SK-N-SH (cell line): ENCODE measurements at regions not wholly inside any gene's neighbourhood (a gene's known extent, or its start where the extent isn't known, plus 50 kb on each side); places are given as distances from the start of the nearest gene placed in this dataset.

Experiments
- CTCF ChIA-PET: fragments of 300-600, 350-600 bp; formaldehyde crosslinking; extraction: SDS; loops from one replicate; lab custom pipeline; 2021; lab: Yijun Ruan, JAX
- POLR2A ChIA-PET: fragments of 350-600 bp; sonication (Branson Sonifier 250); formaldehyde crosslinking; extraction: SDS; loops from one replicate; lab custom pipeline; 2020; ENCODE audit warnings: antibody characterized with exemption, inconsistent platforms; lab: Yijun Ruan, JAX
- DNase-seq: peaks from one replicate; pipeline ENCODE4 v3.0.0; 2012
- H2AFZ ChIP-seq: fragments of 200-600 bp; sonication (generic); 2 replicates; pipeline ENCODE4 v1.8.1; 2016; ENCODE audit warnings: antibody characterized with exemption, mild to moderate bottlenecking, low read depth
- H3F3A ChIP-seq: fragments of 200-600 bp; sonication (generic); replicated peaks from 2 replicates; pipeline ENCODE3; 2016; ENCODE audit warnings: antibody characterized with exemption, mild to moderate bottlenecking; ENCODE audit not compliant: insufficient read depth
- H3K27ac ChIP-seq, 2 experiments: fragments of 200-500 bp in 1 of 2; fragments of 200-600 bp in 1 of 2; sonication (Bioruptor generic) in 1 of 2; sonication (generic), shearing (Covaris generic) in 1 of 2; 2 replicates each; pipeline versions ENCODE4 v1.5.1 to v1.6.1; 2014 to 2016; ENCODE audit warnings: low read depth in 2 of 2, inconsistent platforms in 1 of 2, low read length in 1 of 2, mild to moderate bottlenecking in 1 of 2, mixed read lengths in 1 of 2
- H3K27me3 ChIP-seq: fragments of 200-600 bp; sonication (generic), shearing (Covaris generic); 2 replicates; pipeline ENCODE4 v1.6.1; 2016; ENCODE audit warnings: mixed run types; ENCODE audit not compliant: insufficient read depth
- H3K36me3 ChIP-seq, 2 experiments: fragments of 200-500 bp in 1 of 2; fragments of 200-600 bp in 1 of 2; sonication (Bioruptor generic) in 1 of 2; sonication (generic) in 1 of 2; replicated peaks in 1 of 2; 2 replicates each; pipeline versions ENCODE3 to v1.5.1; 2014 to 2016; ENCODE audit warnings: low read length in 1 of 2, mild to moderate bottlenecking in 1 of 2; ENCODE audit not compliant: insufficient read depth in 2 of 2, control insufficient read depth in 1 of 2
- H3K4me1 ChIP-seq, 2 experiments: fragments of 200-500 bp in 1 of 2; fragments of 200-600 bp in 1 of 2; sonication (Bioruptor generic) in 1 of 2; sonication (generic), shearing (Covaris generic) in 1 of 2; 2 replicates each; pipeline versions ENCODE4 v1.5.1 to v1.6.1; 2014 to 2016; ENCODE audit warnings: low read depth in 1 of 2, low read length in 1 of 2, mixed run types in 1 of 2; ENCODE audit not compliant: insufficient read depth in 2 of 2, control insufficient read depth in 1 of 2
- H3K4me2 ChIP-seq: fragments of 200-600 bp; sonication (generic), shearing (Covaris generic); 2 replicates; pipeline ENCODE4 v1.6.1; 2017; ENCODE audit warnings: mixed run types
- H3K4me3 ChIP-seq, 2 experiments: fragments of 200-500 bp in 1 of 2; fragments of 200-600 bp in 1 of 2; sonication (Bioruptor generic) in 1 of 2; sonication (generic), shearing (Covaris generic) in 1 of 2; 2 replicates each; pipeline versions ENCODE4 v1.5.1 to v1.8.1; 2014 to 2016; ENCODE audit warnings: low read depth in 2 of 2, inconsistent platforms in 1 of 2, low read length in 1 of 2, mild to moderate bottlenecking in 1 of 2, mixed read lengths in 1 of 2, moderate library complexity in 1 of 2
- H3K79me2 ChIP-seq: fragments of 200-600 bp; sonication (generic); 2 replicates; pipeline ENCODE4 v1.8.1; 2017; ENCODE audit warnings: mild to moderate bottlenecking; ENCODE audit not compliant: insufficient read depth
- H3K9ac ChIP-seq: fragments of 200-600 bp; sonication (generic); 2 replicates; pipeline ENCODE4 v1.6.1; 2017; ENCODE audit warnings: mixed run types
- H3K9me2 ChIP-seq: fragments of 200-600 bp; sonication (generic); 2 replicates; pipeline ENCODE4 v1.6.1; 2017; ENCODE audit warnings: mixed run types
- H3K9me3 ChIP-seq: fragments of 200-600 bp; sonication (generic); 2 replicates; pipeline ENCODE4 v1.6.1; 2017; ENCODE audit warnings: mixed run types, mild to moderate bottlenecking, moderate library complexity
- H4K20me1 ChIP-seq: fragments of 200-600 bp; sonication (generic); 2 replicates; pipeline ENCODE4 v1.6.1; 2017; ENCODE audit warnings: mild to moderate bottlenecking, mixed run types; ENCODE audit not compliant: insufficient read depth
- CHD2 ChIP-seq: fragments of 150-350 bp; IDR thresholded peaks from 2 replicates; pipeline ENCODE4 v1.6.1; 2018; ENCODE audit warnings: low read length; ENCODE audit not compliant: partially characterized antibody
- ELF1 ChIP-seq: IDR thresholded peaks from 2 replicates; pipeline ENCODE4 v1.4.0; 2012
- EZH2phosphoT487 ChIP-seq: fragments of 200-600 bp; sonication (generic); IDR thresholded peaks from 2 replicates; pipeline ENCODE4 v1.6.1; 2017; ENCODE audit warnings: low read depth, mixed run types, mild to moderate bottlenecking, antibody characterized with exemption, moderate library complexity, borderline replicate concordance
- FOSL2 ChIP-seq: IDR thresholded peaks from 2 replicates; pipeline ENCODE4 v1.4.0; 2012; ENCODE audit warnings: low read depth, mild to moderate bottlenecking, moderate library complexity, borderline replicate concordance
- FOXJ3 ChIP-seq: sonication (generic); formaldehyde crosslinking; IDR thresholded peaks from 2 replicates; pipeline ENCODE4 v1.5.1; 2020; ENCODE audit warnings: mild to moderate bottlenecking, missing genetic modification reagents
- FOXM1 ChIP-seq: IDR thresholded peaks from 2 replicates; pipeline ENCODE4 v1.4.0; 2012; ENCODE audit warnings: low read depth, mild to moderate bottlenecking
- MXI1 ChIP-seq: IDR thresholded peaks from 2 replicates; pipeline ENCODE4 v1.6.1; 2012; ENCODE audit warnings: mild to moderate bottlenecking, low read depth, low read length, improper control_type of control experiment
- NFIC ChIP-seq: IDR thresholded peaks from 2 replicates; pipeline ENCODE4 v1.4.0; 2012; ENCODE audit warnings: borderline replicate concordance
- SMC3 ChIP-seq: IDR thresholded peaks from 2 replicates; pipeline ENCODE4 v1.6.1; 2012; ENCODE audit warnings: low read depth, low read length, improper control_type of control experiment
- YY1 ChIP-seq: IDR thresholded peaks from 2 replicates; pipeline ENCODE4 v1.4.0; 2012; ENCODE audit warnings: low read depth, mild to moderate bottlenecking
- WGBS: methylation state at CpG from one replicate; pipeline ENCODE4 v1.1.6; 2017; ENCODE audit warnings: low lambda C conversion rate; 5-methylcytosine and 5-hydroxymethylcytosine counted together
- TF ChIP-seq, protein P1 (sequence below): IDR thresholded peaks from 2 replicates; pipeline ENCODE4 v1.4.0; 2012; ENCODE audit warnings: low read depth, borderline replicate concordance
- TF ChIP-seq, protein P2 (sequence below): fragments of 150-350 bp; IDR thresholded peaks from 2 replicates; pipeline ENCODE4 v1.6.1; 2016; ENCODE audit warnings: mild to moderate bottlenecking, low read depth, low read length
- TF ChIP-seq, protein P3 (sequence below): fragments of 150-350 bp; IDR thresholded peaks from 2 replicates; pipeline ENCODE4 v1.6.1; 2017; ENCODE audit warnings: antibody characterized with exemption, low read length, low read depth, borderline replicate concordance
- TF ChIP-seq, protein P4 (sequence below): IDR thresholded peaks from 2 replicates; pipeline ENCODE4; 2012
- TF ChIP-seq, protein P5 (sequence below): IDR thresholded peaks from 2 replicates; pipeline ENCODE4 v1.4.0; 2012; ENCODE audit warnings: low read depth, borderline replicate concordance
- TF ChIP-seq, protein P6 (sequence below): IDR thresholded peaks from 2 replicates; pipeline ENCODE4 v1.4.0; 2012; ENCODE audit warnings: low read depth
- TF ChIP-seq, protein P7 (sequence below): IDR thresholded peaks from 2 replicates; pipeline ENCODE4 v1.6.1; 2012; ENCODE audit warnings: mild to moderate bottlenecking, low read depth, low read length, moderate library complexity

DNA sequence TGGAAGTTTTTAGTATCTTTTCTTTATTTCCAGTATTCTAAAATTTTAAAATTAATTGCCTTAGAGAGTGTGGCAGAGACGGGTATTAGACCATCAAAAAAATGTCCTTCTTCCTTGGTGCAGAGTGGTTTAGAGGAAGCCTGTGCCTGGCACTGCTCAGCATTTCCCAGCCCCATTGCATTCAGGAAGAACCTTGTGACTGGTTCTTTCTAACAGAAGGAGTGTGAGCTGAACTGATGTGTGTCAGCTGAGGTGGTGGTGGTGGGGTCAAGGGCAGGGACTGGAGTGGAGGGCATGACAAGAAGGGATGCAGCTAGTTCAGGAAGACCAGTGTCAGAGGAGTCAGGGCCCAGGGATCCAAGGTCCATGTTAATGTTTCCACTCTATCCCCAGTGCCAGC is 58.7 kb upstream of the FDX1 start:
- ChIA-PET CTCF (no interaction called here), POLR2A (no interaction called here)
- Histone ChIP-seq H3K4me1 (peaks cover 0 to 16% of the 10 kb centered on the region in 2 experiments; a peak in 1 of 4 replicates), H3K79me2 (no peaks in the 10 kb centered on the region), H3K27me3 (no peaks in the 10 kb centered on the region), H3K36me3 (no peaks in the 10 kb centered on the region), H3K4me2 (no peak overlapping the region), H3K27ac (no peak overlapping the region), H2AFZ (no peak overlapping the region), H3K9me3 (no peaks in the 10 kb centered on the region), H3F3A (peaks cover 3% of the 10 kb centered on the region), H4K20me1 (no peaks in the 10 kb centered on the region), H3K9me2 (no peaks in the 10 kb centered on the region), H3K4me3 (no peak overlapping the region), H3K9ac (no peak overlapping the region)
- DNase-seq, result no peak
- TF ChIP-seq FOXJ3 (CRISPR knock-in tag) (no peak), FOSL2 (no peak), FOXM1 (no peak), EZH2phosphoT487 (no peak), CHD2 (no peak), ELF1 (no peak), SMC3 (no peak), YY1 (no peak), NFIC (no peak), MXI1 (no peak)
- TF ChIP-seq, protein P1, sequence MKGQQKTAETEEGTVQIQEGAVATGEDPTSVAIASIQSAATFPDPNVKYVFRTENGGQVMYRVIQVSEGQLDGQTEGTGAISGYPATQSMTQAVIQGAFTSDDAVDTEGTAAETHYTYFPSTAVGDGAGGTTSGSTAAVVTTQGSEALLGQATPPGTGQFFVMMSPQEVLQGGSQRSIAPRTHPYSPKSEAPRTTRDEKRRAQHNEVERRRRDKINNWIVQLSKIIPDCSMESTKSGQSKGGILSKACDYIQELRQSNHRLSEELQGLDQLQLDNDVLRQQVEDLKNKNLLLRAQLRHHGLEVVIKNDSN, result no peak
- TF ChIP-seq, protein P2, sequence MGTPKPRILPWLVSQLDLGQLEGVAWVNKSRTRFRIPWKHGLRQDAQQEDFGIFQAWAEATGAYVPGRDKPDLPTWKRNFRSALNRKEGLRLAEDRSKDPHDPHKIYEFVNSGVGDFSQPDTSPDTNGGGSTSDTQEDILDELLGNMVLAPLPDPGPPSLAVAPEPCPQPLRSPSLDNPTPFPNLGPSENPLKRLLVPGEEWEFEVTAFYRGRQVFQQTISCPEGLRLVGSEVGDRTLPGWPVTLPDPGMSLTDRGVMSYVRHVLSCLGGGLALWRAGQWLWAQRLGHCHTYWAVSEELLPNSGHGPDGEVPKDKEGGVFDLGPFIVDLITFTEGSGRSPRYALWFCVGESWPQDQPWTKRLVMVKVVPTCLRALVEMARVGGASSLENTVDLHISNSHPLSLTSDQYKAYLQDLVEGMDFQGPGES, result no peak
- TF ChIP-seq, protein P3, sequence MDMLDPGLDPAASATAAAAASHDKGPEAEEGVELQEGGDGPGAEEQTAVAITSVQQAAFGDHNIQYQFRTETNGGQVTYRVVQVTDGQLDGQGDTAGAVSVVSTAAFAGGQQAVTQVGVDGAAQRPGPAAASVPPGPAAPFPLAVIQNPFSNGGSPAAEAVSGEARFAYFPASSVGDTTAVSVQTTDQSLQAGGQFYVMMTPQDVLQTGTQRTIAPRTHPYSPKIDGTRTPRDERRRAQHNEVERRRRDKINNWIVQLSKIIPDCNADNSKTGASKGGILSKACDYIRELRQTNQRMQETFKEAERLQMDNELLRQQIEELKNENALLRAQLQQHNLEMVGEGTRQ, result no peak
- TF ChIP-seq, protein P4, sequence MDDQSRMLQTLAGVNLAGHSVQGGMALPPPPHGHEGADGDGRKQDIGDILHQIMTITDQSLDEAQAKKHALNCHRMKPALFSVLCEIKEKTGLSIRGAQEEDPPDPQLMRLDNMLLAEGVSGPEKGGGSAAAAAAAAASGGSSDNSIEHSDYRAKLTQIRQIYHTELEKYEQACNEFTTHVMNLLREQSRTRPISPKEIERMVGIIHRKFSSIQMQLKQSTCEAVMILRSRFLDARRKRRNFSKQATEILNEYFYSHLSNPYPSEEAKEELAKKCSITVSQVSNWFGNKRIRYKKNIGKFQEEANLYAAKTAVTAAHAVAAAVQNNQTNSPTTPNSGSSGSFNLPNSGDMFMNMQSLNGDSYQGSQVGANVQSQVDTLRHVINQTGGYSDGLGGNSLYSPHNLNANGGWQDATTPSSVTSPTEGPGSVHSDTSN, result no peak
- TF ChIP-seq, protein P5, sequence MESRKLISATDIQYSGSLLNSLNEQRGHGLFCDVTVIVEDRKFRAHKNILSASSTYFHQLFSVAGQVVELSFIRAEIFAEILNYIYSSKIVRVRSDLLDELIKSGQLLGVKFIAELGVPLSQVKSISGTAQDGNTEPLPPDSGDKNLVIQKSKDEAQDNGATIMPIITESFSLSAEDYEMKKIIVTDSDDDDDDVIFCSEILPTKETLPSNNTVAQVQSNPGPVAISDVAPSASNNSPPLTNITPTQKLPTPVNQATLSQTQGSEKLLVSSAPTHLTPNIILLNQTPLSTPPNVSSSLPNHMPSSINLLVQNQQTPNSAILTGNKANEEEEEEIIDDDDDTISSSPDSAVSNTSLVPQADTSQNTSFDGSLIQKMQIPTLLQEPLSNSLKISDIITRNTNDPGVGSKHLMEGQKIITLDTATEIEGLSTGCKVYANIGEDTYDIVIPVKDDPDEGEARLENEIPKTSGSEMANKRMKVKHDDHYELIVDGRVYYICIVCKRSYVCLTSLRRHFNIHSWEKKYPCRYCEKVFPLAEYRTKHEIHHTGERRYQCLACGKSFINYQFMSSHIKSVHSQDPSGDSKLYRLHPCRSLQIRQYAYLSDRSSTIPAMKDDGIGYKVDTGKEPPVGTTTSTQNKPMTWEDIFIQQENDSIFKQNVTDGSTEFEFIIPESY, result no peak
- TF ChIP-seq, protein P6, sequence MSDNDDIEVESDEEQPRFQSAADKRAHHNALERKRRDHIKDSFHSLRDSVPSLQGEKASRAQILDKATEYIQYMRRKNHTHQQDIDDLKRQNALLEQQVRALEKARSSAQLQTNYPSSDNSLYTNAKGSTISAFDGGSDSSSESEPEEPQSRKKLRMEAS, result no peak
- TF ChIP-seq, protein P7, sequence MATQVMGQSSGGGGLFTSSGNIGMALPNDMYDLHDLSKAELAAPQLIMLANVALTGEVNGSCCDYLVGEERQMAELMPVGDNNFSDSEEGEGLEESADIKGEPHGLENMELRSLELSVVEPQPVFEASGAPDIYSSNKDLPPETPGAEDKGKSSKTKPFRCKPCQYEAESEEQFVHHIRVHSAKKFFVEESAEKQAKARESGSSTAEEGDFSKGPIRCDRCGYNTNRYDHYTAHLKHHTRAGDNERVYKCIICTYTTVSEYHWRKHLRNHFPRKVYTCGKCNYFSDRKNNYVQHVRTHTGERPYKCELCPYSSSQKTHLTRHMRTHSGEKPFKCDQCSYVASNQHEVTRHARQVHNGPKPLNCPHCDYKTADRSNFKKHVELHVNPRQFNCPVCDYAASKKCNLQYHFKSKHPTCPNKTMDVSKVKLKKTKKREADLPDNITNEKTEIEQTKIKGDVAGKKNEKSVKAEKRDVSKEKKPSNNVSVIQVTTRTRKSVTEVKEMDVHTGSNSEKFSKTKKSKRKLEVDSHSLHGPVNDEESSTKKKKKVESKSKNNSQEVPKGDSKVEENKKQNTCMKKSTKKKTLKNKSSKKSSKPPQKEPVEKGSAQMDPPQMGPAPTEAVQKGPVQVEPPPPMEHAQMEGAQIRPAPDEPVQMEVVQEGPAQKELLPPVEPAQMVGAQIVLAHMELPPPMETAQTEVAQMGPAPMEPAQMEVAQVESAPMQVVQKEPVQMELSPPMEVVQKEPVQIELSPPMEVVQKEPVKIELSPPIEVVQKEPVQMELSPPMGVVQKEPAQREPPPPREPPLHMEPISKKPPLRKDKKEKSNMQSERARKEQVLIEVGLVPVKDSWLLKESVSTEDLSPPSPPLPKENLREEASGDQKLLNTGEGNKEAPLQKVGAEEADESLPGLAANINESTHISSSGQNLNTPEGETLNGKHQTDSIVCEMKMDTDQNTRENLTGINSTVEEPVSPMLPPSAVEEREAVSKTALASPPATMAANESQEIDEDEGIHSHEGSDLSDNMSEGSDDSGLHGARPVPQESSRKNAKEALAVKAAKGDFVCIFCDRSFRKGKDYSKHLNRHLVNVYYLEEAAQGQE, result no peak
- 96% methylated on average over 1 of the region's 1 CpG for WGBS
